HEK293 (cell line): ENCODE measurements at regions not wholly inside any gene's neighbourhood (a gene's known extent, or its start where the extent isn't known, plus 50 kb on each side); places are given as distances from the start of the nearest gene placed in this dataset.

Experiments
- ZFP3 ChIP-seq: fragments of 450-650 bp; formaldehyde crosslinking; IDR thresholded peaks from 2 replicates; pipeline ENCODE4 v1.5.1; 2016; ENCODE audit warnings: low read depth, missing biosample characterization, missing genetic modification characterization
- ZNF121 ChIP-seq: fragments of 450-650 bp; formaldehyde crosslinking; IDR thresholded peaks from 2 replicates; pipeline ENCODE4 v1.5.1; 2016; ENCODE audit warnings: missing biosample characterization, missing genetic modification characterization
- ZNF521 ChIP-seq: fragments of 450-650 bp; formaldehyde crosslinking; IDR thresholded peaks from 2 replicates; pipeline ENCODE4 v1.5.1; 2017; ENCODE audit warnings: missing biosample characterization, mild to moderate bottlenecking, missing genetic modification characterization
- ZNF624 ChIP-seq: fragments of 450-650 bp; formaldehyde crosslinking; IDR thresholded peaks from 2 replicates; pipeline ENCODE4 v1.5.1; 2017; ENCODE audit warnings: missing biosample characterization, missing genetic modification characterization
- TF ChIP-seq, protein P1 (sequence below): fragments of 450-650 bp; formaldehyde crosslinking; IDR thresholded peaks from 2 replicates; pipeline ENCODE4 v1.5.1; 2016; ENCODE audit warnings: missing biosample characterization, missing genetic modification characterization

DNA sequence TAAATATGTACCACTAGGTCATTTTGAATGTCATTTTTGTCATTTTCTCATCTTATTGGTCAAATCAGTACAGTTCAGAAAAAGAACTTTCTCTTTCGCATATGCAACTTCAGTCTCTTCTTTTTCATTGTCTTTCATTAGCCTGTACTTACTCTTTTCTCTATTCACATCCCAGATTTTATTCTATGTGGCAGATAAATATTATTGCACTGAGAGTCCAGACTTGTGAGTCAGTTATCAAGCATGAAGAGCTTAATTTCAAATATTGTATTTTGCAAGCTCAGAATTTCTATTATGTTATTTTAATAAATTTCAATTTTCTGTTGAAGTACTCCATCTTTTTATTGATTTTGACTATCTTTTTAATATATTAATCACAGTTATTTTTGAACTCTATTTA is 105.2 kb upstream of the PALMD start:
- no peak for TF ChIP-seq ZNF521 (tag by site-specific recombination)
- no peak for TF ChIP-seq ZNF121
- no peak for TF ChIP-seq ZFP3 (tag by site-specific recombination)
- TF ChIP-seq, protein P1, sequence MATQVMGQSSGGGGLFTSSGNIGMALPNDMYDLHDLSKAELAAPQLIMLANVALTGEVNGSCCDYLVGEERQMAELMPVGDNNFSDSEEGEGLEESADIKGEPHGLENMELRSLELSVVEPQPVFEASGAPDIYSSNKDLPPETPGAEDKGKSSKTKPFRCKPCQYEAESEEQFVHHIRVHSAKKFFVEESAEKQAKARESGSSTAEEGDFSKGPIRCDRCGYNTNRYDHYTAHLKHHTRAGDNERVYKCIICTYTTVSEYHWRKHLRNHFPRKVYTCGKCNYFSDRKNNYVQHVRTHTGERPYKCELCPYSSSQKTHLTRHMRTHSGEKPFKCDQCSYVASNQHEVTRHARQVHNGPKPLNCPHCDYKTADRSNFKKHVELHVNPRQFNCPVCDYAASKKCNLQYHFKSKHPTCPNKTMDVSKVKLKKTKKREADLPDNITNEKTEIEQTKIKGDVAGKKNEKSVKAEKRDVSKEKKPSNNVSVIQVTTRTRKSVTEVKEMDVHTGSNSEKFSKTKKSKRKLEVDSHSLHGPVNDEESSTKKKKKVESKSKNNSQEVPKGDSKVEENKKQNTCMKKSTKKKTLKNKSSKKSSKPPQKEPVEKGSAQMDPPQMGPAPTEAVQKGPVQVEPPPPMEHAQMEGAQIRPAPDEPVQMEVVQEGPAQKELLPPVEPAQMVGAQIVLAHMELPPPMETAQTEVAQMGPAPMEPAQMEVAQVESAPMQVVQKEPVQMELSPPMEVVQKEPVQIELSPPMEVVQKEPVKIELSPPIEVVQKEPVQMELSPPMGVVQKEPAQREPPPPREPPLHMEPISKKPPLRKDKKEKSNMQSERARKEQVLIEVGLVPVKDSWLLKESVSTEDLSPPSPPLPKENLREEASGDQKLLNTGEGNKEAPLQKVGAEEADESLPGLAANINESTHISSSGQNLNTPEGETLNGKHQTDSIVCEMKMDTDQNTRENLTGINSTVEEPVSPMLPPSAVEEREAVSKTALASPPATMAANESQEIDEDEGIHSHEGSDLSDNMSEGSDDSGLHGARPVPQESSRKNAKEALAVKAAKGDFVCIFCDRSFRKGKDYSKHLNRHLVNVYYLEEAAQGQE (tag by site-specific recombination) = no peak
- no peak for TF ChIP-seq ZNF624 (tag by site-specific recombination)
